Naive thymus-derived CD4-positive, alpha-beta T cell (primary cell): ENCODE measurements at regions not wholly inside any gene's neighbourhood (a gene's known extent, or its start where the extent isn't known, plus 50 kb on each side); places are given as distances from the start of the nearest gene placed in this dataset.

ENCODE experiments used
- ATAC-seq: fragments of 150-1000 bp; cut with Tn5 transposase; 2 replicates; pipeline ENCODE4 v1.10.0; 2021; ENCODE audit warnings: mild to moderate bottlenecking, moderate library complexity
- CTCF ChIA-PET: fragments of 350-600 bp; sonication (Branson Sonifier 250); formaldehyde crosslinking; loops from one replicate; lab custom pipeline; 2021; ENCODE audit warnings: antibody characterized with exemption; lab: Charles Lee
- POLR2A ChIA-PET: fragments of 350-600 bp; sonication (Branson Sonifier 250); formaldehyde crosslinking; loops from one replicate; lab custom pipeline; 2021; ENCODE audit warnings: antibody characterized with exemption, inconsistent platforms; lab: Charles Lee
- DNase-seq, 9 donors: peaks; one replicate each; pipeline versions ENCODE4 v3.0.0 to v3.0.0-alpha.2; 2020 to 2022; ENCODE audit warnings: mixed read lengths in 1 of 9
- H3K27ac ChIP-seq: one replicate; pipeline ENCODE4 v1.7.0; 2013; ENCODE audit warnings: mild to moderate bottlenecking, low read depth, low read length, moderate library complexity
- H3K27me3 ChIP-seq, 2 donors: one replicate each; pipeline ENCODE4 v1.7.0; 2013; ENCODE audit warnings: low read length in 2 of 2, mild to moderate bottlenecking in 2 of 2, moderate library complexity in 2 of 2; ENCODE audit not compliant: control insufficient read depth in 2 of 2, insufficient read depth in 2 of 2
- H3K36me3 ChIP-seq, 3 experiments: 1 replicate in 2 of 3; 2 replicates in 1 of 3; pipeline ENCODE4 v1.7.0; 2013; ENCODE audit warnings: low read length in 3 of 3, mild to moderate bottlenecking in 3 of 3, moderate library complexity in 1 of 3; ENCODE audit not compliant: insufficient read depth in 3 of 3, control insufficient read depth in 2 of 3
- H3K4me1 ChIP-seq, 2 donors: one replicate each; pipeline ENCODE4 v1.7.0; 2013; ENCODE audit warnings: low read length in 2 of 2, mild to moderate bottlenecking in 2 of 2, moderate library complexity in 1 of 2; ENCODE audit not compliant: control insufficient read depth in 2 of 2, insufficient read depth in 2 of 2
- H3K4me3 ChIP-seq: 2 replicates; pipeline ENCODE4 v1.7.0; 2013; ENCODE audit warnings: mild to moderate bottlenecking, low read length
- H3K9me3 ChIP-seq, 3 experiments: 1 replicate in 2 of 3; 2 replicates in 1 of 3; pipeline ENCODE4 v1.7.0; 2013; ENCODE audit warnings: low read length in 3 of 3; ENCODE audit not compliant: control insufficient read depth in 2 of 3
- H3K27ac Mint-ChIP-seq, 9 donors: one replicate each; pipeline ENCODE4 v1.8.0; 2020 to 2022; ENCODE audit warnings: mixed read lengths in 9 of 9, mild to moderate bottlenecking in 8 of 9, moderate library complexity in 5 of 9, inconsistent platforms in 2 of 9
- H3K27me3 Mint-ChIP-seq, 5 donors: one replicate each; pipeline ENCODE4 v1.8.0; 2021 to 2022; ENCODE audit warnings: mixed read lengths in 5 of 5, mild to moderate bottlenecking in 1 of 5
- H3K36me3 Mint-ChIP-seq, 5 donors: one replicate each; pipeline ENCODE4 v1.8.0; 2020 to 2022; ENCODE audit warnings: mixed read lengths in 5 of 5, mild to moderate bottlenecking in 3 of 5, inconsistent platforms in 1 of 5
- H3K4me1 Mint-ChIP-seq, 7 donors: one replicate each; pipeline ENCODE4 v1.8.0; 2020 to 2022; ENCODE audit warnings: mixed read lengths in 7 of 7, mild to moderate bottlenecking in 3 of 7, inconsistent platforms in 1 of 7
- H3K4me3 Mint-ChIP-seq, 10 donors: one replicate each; pipeline ENCODE4 v1.8.0; 2020 to 2022; ENCODE audit warnings: mild to moderate bottlenecking in 10 of 10, mixed read lengths in 10 of 10, moderate library complexity in 6 of 10, inconsistent platforms in 2 of 10
- H3K9me3 Mint-ChIP-seq, 11 donors: one replicate each; pipeline ENCODE4 v1.8.0; 2020 to 2022; ENCODE audit warnings: mixed read lengths in 11 of 11, mild to moderate bottlenecking in 4 of 11, inconsistent platforms in 1 of 11, moderate library complexity in 1 of 11
- intact Hi-C, 2 donors: fragments of 100-400 bp; cut with micrococcal nuclease; formaldehyde crosslinking; loops; one replicate each; pipeline ENCODE4 v1.15.1; 2023

GRCh38 chr4:181821039-181822004, 421.9 kb upstream of the TENM3 start:
- no peaks in the 10 kb centered on the region for H3K4me1 Mint-ChIP-seq

GRCh38 chr4:181822005-181822375, 421.2 kb upstream of the TENM3 start:
- H3K27me3 ChIP-seq = no peaks in the 10 kb centered on the region
- Mint-ChIP-seq H3K9me3 (peaks cover 0 to 11% (median 4%) of the 10 kb centered on the region in 11 donors), H3K27me3 (no peaks in the 10 kb centered on the region), H3K27ac (no peak overlapping the region), H3K4me3 (no peak overlapping the region), H3K4me1 (no peaks in the 10 kb centered on the region), H3K36me3 (no peaks in the 10 kb centered on the region)
- H3K9me3 ChIP-seq = no peaks in the 10 kb centered on the region
- no peaks in the 10 kb centered on the region for H3K36me3 ChIP-seq
- DNase-seq = no peak
- no peaks in the 10 kb centered on the region for H3K4me1 ChIP-seq
- no peak for ATAC-seq
- no peak overlapping the region for H3K4me3 ChIP-seq
- no peak overlapping the region for H3K27ac ChIP-seq
- CTCF ChIA-PET = interaction anchor here (0.6 kb wide), 1 partner anchor 97 kb away, joined by 4 read pairs; no protein-coding TSS in a partner anchor
- intact Hi-C loops = no loop called here
- POLR2A ChIA-PET = no interaction called here

More at GRCh38 chr4:181821039-181822004, 421.9 kb upstream of the TENM3 start:
- ChIA-PET CTCF (interaction anchor here (0.6 kb wide), 1 partner anchor 98 kb away, joined by 4 read pairs; no protein-coding TSS in a partner anchor), POLR2A (no interaction called here)
- no peaks in the 10 kb centered on the region for H3K27me3 ChIP-seq
- no peaks in the 10 kb centered on the region for H3K36me3 ChIP-seq
- Mint-ChIP-seq H3K36me3 (no peaks in the 10 kb centered on the region), H3K27ac (no peak overlapping the region), H3K4me3 (no peak overlapping the region), H3K9me3 (peaks cover 0 to 15% (median 4%) of the 10 kb centered on the region in 11 donors), H3K27me3 (no peaks in the 10 kb centered on the region)
- H3K4me3 ChIP-seq = no peak overlapping the region
- H3K27ac ChIP-seq = no peak overlapping the region
- no peaks in the 10 kb centered on the region for H3K4me1 ChIP-seq
- intact Hi-C loops = no loop called here
- no peaks in the 10 kb centered on the region for H3K9me3 ChIP-seq
- DNase-seq (no peak), ATAC-seq (no peak)

DNA sequence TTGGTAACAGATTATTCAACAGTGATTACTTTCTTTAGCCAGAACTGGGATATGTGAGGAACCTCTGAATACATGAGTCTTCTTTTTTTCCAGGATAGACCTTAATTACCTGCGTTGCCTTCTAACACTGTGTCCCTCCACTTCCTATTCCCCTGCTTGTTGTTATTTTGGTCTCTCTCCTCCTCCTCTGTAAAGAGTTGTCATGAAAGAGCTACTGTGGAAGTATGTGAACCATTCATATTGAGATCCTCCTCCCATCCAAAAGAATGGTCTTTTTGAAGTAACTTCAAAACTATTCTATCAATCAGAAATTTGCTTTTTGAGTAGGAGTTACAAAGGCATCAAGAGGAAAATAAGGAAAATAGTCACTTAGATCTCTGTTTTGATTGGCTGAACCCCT, 420.0 kb upstream of the TENM3 start:
- Histone ChIP-seq H3K4me1 (no peaks in the 10 kb centered on the region), H3K27ac (no peak overlapping the region), H3K27me3 (no peaks in the 10 kb centered on the region), H3K9me3 (no peaks in the 10 kb centered on the region), H3K4me3 (no peak overlapping the region), H3K36me3 (no peaks in the 10 kb centered on the region)
- Mint-ChIP-seq H3K9me3 (peaks cover 0 to 11% (median 2%) of the 10 kb centered on the region in 11 donors), H3K27ac (no peak overlapping the region), H3K4me3 (no peak overlapping the region), H3K27me3 (no peaks in the 10 kb centered on the region), H3K4me1 (no peaks in the 10 kb centered on the region), H3K36me3 (no peaks in the 10 kb centered on the region)
- CTCF ChIA-PET = no interaction called here
- intact Hi-C loops = no loop called here
- POLR2A ChIA-PET = no interaction called here
- DNase-seq (no peak), ATAC-seq (no peak)

GRCh38 chr4:181823645-181824044, 419.6 kb upstream of the TENM3 start:
- H3K4me1 ChIP-seq = no peaks in the 10 kb centered on the region
- H3K27ac ChIP-seq = no peak overlapping the region
- H3K9me3 ChIP-seq = no peaks in the 10 kb centered on the region
- Mint-ChIP-seq H3K36me3 (no peaks in the 10 kb centered on the region), H3K9me3 (peaks cover 0 to 11% (median 2%) of the 10 kb centered on the region in 11 donors), H3K27me3 (no peaks in the 10 kb centered on the region), H3K27ac (no peak overlapping the region), H3K4me3 (no peak overlapping the region), H3K4me1 (no peaks in the 10 kb centered on the region)
- H3K36me3 ChIP-seq = no peaks in the 10 kb centered on the region
- intact Hi-C loops = no loop called here
- CTCF ChIA-PET = no interaction called here
- H3K27me3 ChIP-seq = no peaks in the 10 kb centered on the region
- POLR2A ChIA-PET = no interaction called here
- no peak for ATAC-seq
- H3K4me3 ChIP-seq = no peak overlapping the region
- no peak for DNase-seq

DNA sequence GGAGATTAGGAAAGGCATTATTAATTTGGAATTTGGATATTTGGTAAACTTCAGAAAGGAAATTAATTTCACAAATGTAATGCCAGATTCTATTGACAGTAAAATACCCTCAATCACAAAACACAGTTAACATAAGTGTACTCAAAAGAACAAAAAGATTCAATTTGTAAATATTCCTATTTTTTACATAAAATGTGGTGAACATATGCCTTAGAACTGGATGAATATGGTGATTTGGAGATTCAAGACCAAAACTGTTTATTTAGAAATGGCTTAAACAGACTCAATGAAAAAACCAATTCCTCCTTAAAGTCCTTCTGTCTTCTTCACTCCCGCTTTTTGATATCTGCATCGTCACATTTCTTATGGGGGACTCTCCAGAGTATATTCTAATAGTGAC, 417.6 kb upstream of the TENM3 start:
- Mint-ChIP-seq H3K27ac (no peak overlapping the region), H3K9me3 (peaks cover 0 to 6% (median 2%) of the 10 kb centered on the region in 11 donors)
- CTCF ChIA-PET = no interaction called here

GRCh38 chr4:181827246-181827645, 416.0 kb upstream of the TENM3 start:
- POLR2A ChIA-PET = no interaction called here
- CTCF ChIA-PET = no interaction called here

More for the DNA sequence above, 417.6 kb upstream of the TENM3 start:
- no peaks in the 10 kb centered on the region for H3K36me3 Mint-ChIP-seq
- DNase-seq = no peak
- intact Hi-C loops = no loop called here
- Histone ChIP-seq H3K9me3 (no peaks in the 10 kb centered on the region), H3K36me3 (no peaks in the 10 kb centered on the region), H3K27me3 (no peaks in the 10 kb centered on the region), H3K4me1 (no peaks in the 10 kb centered on the region), H3K27ac (no peak overlapping the region), H3K4me3 (no peak overlapping the region)
- H3K4me1 Mint-ChIP-seq = no peaks in the 10 kb centered on the region
- no peaks in the 10 kb centered on the region for H3K27me3 Mint-ChIP-seq
- POLR2A ChIA-PET = no interaction called here
- no peak for ATAC-seq
- no peak overlapping the region for H3K4me3 Mint-ChIP-seq

More at GRCh38 chr4:181827246-181827645, 416.0 kb upstream of the TENM3 start:
- no peak overlapping the region for H3K27ac Mint-ChIP-seq
- no peak for DNase-seq
- H3K4me1 ChIP-seq = no peaks in the 10 kb centered on the region
- H3K36me3 Mint-ChIP-seq = no peaks in the 10 kb centered on the region
- no peaks in the 10 kb centered on the region for H3K9me3 ChIP-seq
- no peak for ATAC-seq
- H3K4me3 Mint-ChIP-seq = no peak overlapping the region
- H3K27ac ChIP-seq = no peak overlapping the region
- intact Hi-C loops = no loop called here
- no peaks in the 10 kb centered on the region for H3K36me3 ChIP-seq
- peaks cover 0 to 3% (median 0%) of the 10 kb centered on the region in 11 donors for H3K9me3 Mint-ChIP-seq
- no peaks in the 10 kb centered on the region for H3K27me3 Mint-ChIP-seq
- no peak overlapping the region for H3K4me3 ChIP-seq
- no peaks in the 10 kb centered on the region for H3K27me3 ChIP-seq
- H3K4me1 Mint-ChIP-seq = no peaks in the 10 kb centered on the region
